ENCODE measurements at regions not wholly inside any gene's neighbourhood (a gene's known extent, or its start where the extent isn't known, plus 50 kb on each side); places are given as distances from the start of the nearest gene placed in this dataset.

DNA sequence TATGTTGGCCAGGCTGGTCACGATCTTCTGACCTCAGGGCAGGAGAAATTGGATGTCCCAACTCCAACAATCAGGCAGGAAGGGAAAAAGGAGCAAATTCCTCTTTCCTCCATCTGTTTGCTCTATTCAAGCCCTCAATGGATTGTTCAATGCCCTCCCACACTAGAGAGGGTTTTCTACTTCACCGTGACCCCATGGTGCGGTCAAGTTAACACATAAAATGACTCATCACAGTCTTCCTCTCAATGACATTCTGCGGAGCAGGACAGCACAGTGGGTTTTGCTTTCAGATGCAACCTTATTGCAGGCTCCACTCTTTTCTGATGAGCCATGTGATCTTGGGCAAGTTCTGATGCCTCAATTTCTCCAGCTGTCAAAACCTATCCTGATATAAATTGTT lies 364.9 kb downstream of the ANKRD30A start:
- ATAC-seq (no peak), DNase-seq (ENCODE audit: low spot score) (no peak), FAIRE-seq (no peak)
- H3K4me3 ChIP-seq (replicated peaks in 1 of 3; ENCODE audit: insufficient read depth in 1 of 3, low read depth in 2 of 3, low read length in 3 of 3) = no peak overlapping the region
- no peaks in the 10 kb centered on the region for H3K36me3 ChIP-seq (replicated peaks in 1 of 2; ENCODE audit: control insufficient read depth in 1 of 2, insufficient read depth in 2 of 2, low read length in 2 of 2)
- intact Hi-C loops (cut with micrococcal nuclease; ENCODE audit: unreplicated experiment) (no loop called here), in situ Hi-C loops (cut with HindIII; ENCODE audit: extremely low pct_ligation_motif_present, low pct_unique_long_range_greater_than_20kb) (loop anchor here (25.0 kb wide), 1 partner anchor 603 kb away; no protein-coding TSS in a partner anchor)
- H2AFZ ChIP-seq (ENCODE audit: low read length) = no peak overlapping the region
- ChIA-PET POLR2A (no interaction called here), CTCF (ENCODE audit: low intra/inter-chr PET ratio, low total read pairs) (no interaction called here)
- no peak overlapping the region for H3K9ac ChIP-seq (ENCODE audit: insufficient read depth, low read depth, low read length)
- H3K4me1 ChIP-seq (ENCODE audit: insufficient read depth, low read length) = no peaks in the 10 kb centered on the region
- H3K27ac ChIP-seq (ENCODE audit: extremely low read length, insufficient read depth, low read length) = no peak overlapping the region
- BruUV-seq (replicated peaks) = no TSS peak
- H4K20me1 ChIP-seq (ENCODE audit: insufficient read depth, low read length) = no peaks in the 10 kb centered on the region
- H3K9me3 ChIP-seq (ENCODE audit: low read length) = no peaks in the 10 kb centered on the region
- no peak overlapping the region for H3K4me2 ChIP-seq (ENCODE audit: low read depth, low read length)
- no peaks in the 10 kb centered on the region for H3K79me2 ChIP-seq (ENCODE audit: insufficient read depth, low read length)
- WGBS (ENCODE audit: low lambda C conversion rate) = 4% methylated on average over 4 of the region's 4 CpGs
- TF ChIP-seq FOSL2 (CRISPR knock-in tag; IDR thresholded peaks at IDR 0.05) = 0 out of 2 replicates have a peak, but pooled peaks have one; percentile 19
- TF ChIP-seq, protein P1, sequence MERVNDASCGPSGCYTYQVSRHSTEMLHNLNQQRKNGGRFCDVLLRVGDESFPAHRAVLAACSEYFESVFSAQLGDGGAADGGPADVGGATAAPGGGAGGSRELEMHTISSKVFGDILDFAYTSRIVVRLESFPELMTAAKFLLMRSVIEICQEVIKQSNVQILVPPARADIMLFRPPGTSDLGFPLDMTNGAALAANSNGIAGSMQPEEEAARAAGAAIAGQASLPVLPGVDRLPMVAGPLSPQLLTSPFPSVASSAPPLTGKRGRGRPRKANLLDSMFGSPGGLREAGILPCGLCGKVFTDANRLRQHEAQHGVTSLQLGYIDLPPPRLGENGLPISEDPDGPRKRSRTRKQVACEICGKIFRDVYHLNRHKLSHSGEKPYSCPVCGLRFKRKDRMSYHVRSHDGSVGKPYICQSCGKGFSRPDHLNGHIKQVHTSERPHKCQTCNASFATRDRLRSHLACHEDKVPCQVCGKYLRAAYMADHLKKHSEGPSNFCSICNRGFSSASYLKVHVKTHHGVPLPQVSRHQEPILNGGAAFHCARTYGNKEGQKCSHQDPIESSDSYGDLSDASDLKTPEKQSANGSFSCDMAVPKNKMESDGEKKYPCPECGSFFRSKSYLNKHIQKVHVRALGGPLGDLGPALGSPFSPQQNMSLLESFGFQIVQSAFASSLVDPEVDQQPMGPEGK (CRISPR knock-in tag; IDR thresholded peaks at IDR 0.05) = no peak
- H3K27me3 ChIP-seq (ENCODE audit: control insufficient read depth in 1 of 2, insufficient read depth in 2 of 2, low read length in 2 of 2) = no peaks in the 10 kb centered on the region

DNA sequence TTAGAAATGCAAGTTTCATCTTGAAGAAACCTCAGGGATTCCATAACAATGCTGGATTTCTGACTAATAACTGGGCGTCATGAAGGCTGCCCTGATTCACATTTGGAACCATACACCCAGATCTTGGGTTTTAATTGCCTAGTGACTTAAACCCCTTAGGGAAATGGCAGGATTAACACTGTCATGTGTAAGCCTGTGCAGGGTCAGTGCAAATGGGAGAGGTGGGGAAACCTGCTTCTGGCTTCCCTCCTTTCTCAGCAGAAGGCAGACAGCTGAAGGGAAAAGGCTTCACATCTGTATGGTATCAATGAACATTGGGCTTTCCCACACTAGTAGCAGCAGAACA lies 364.2 kb downstream of the ANKRD30A start:
- H3K4me2 ChIP-seq (ENCODE audit: low read depth, low read length) = no peak overlapping the region
- no peaks in the 10 kb centered on the region for H3K79me2 ChIP-seq (ENCODE audit: insufficient read depth, low read length)
- no peaks in the 10 kb centered on the region for H3K36me3 ChIP-seq (replicated peaks in 1 of 2; ENCODE audit: control insufficient read depth in 1 of 2, insufficient read depth in 2 of 2, low read length in 2 of 2)
- H4K20me1 ChIP-seq (ENCODE audit: insufficient read depth, low read length) = no peaks in the 10 kb centered on the region
- no peaks in the 10 kb centered on the region for H3K4me1 ChIP-seq (ENCODE audit: insufficient read depth, low read length)
- H3K9ac ChIP-seq (ENCODE audit: insufficient read depth, low read depth, low read length) = no peak overlapping the region
- DNase-seq (ENCODE audit: low spot score) (no peak), ATAC-seq (no peak), FAIRE-seq (no peak)
- in situ Hi-C loops (cut with HindIII; ENCODE audit: extremely low pct_ligation_motif_present, low pct_unique_long_range_greater_than_20kb) (loop anchor here (25.0 kb wide), 1 partner anchor 602 kb away; no protein-coding TSS in a partner anchor), intact Hi-C loops (cut with micrococcal nuclease; ENCODE audit: unreplicated experiment) (no loop called here)
- TF ChIP-seq, protein P2, sequence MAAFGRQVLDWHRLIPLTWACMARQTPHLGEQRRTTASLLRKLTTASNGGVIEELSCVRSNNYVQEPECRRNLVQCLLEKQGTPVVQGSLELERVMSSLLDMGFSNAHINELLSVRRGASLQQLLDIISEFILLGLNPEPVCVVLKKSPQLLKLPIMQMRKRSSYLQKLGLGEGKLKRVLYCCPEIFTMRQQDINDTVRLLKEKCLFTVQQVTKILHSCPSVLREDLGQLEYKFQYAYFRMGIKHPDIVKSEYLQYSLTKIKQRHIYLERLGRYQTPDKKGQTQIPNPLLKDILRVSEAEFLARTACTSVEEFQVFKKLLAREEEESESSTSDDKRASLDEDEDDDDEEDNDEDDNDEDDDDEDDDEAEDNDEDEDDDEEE (CRISPR knock-in tag; IDR thresholded peaks at IDR 0.05) = no peak
- TF ChIP-seq ZNF10 (CRISPR knock-in tag; IDR thresholded peaks at IDR 0.05; ENCODE audit: borderline replicate concordance, low read depth) (no peak), SCMH1 (CRISPR knock-in tag; IDR thresholded peaks at IDR 0.05; ENCODE audit: borderline replicate concordance) (no peak)
- TF ChIP-seq, protein P3, sequence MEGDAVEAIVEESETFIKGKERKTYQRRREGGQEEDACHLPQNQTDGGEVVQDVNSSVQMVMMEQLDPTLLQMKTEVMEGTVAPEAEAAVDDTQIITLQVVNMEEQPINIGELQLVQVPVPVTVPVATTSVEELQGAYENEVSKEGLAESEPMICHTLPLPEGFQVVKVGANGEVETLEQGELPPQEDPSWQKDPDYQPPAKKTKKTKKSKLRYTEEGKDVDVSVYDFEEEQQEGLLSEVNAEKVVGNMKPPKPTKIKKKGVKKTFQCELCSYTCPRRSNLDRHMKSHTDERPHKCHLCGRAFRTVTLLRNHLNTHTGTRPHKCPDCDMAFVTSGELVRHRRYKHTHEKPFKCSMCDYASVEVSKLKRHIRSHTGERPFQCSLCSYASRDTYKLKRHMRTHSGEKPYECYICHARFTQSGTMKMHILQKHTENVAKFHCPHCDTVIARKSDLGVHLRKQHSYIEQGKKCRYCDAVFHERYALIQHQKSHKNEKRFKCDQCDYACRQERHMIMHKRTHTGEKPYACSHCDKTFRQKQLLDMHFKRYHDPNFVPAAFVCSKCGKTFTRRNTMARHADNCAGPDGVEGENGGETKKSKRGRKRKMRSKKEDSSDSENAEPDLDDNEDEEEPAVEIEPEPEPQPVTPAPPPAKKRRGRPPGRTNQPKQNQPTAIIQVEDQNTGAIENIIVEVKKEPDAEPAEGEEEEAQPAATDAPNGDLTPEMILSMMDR (CRISPR knock-in tag; IDR thresholded peaks at IDR 0.05) = no peak
- 28% methylated on average over 1 of the region's 1 CpG for WGBS (ENCODE audit: low lambda C conversion rate)
- H3K9me3 ChIP-seq (ENCODE audit: low read length) = no peaks in the 10 kb centered on the region
- POLR2A ChIA-PET = no interaction called here
- no peak overlapping the region for H3K4me3 ChIP-seq (replicated peaks in 1 of 3; ENCODE audit: insufficient read depth in 1 of 3, low read depth in 2 of 3, low read length in 3 of 3)
- H2AFZ ChIP-seq (ENCODE audit: low read length) = no peak overlapping the region
- CTCF ChIA-PET (ENCODE audit: low intra/inter-chr PET ratio, low total read pairs) = no interaction called here
- BruUV-seq (replicated peaks) = no TSS peak
- no peak overlapping the region for H3K27ac ChIP-seq (ENCODE audit: extremely low read length, insufficient read depth, low read length)
- H3K27me3 ChIP-seq (ENCODE audit: control insufficient read depth in 1 of 2, insufficient read depth in 2 of 2, low read length in 2 of 2) = no peaks in the 10 kb centered on the region

Data from HepG2 (cell line).